Mononuclear cell (primary cell): ENCODE measurements at regions not wholly inside any gene's neighbourhood (a gene's known extent, or its start where the extent isn't known, plus 50 kb on each side); places are given as distances from the start of the nearest gene placed in this dataset.

Experiments used
- H3K27me3 ChIP-seq: 2 replicates; pipeline ENCODE4 v1.6.0; 2011; ENCODE audit warnings: low read length, control low read depth; ENCODE audit not compliant: insufficient read depth
- H3K4me1 ChIP-seq: 2 replicates; pipeline ENCODE4 v1.5.1; 2011; ENCODE audit warnings: mild to moderate bottlenecking, low read length, control low read depth; ENCODE audit not compliant: insufficient read depth
- H3K4me3 ChIP-seq: 2 replicates; pipeline ENCODE4 v1.5.1; 2011; ENCODE audit warnings: mild to moderate bottlenecking, low read length, moderate library complexity
- H3K9me3 ChIP-seq: 2 replicates; pipeline ENCODE4 v1.5.1; 2011; ENCODE audit warnings: low read depth, mild to moderate bottlenecking, control low read depth, low read length

DNA sequence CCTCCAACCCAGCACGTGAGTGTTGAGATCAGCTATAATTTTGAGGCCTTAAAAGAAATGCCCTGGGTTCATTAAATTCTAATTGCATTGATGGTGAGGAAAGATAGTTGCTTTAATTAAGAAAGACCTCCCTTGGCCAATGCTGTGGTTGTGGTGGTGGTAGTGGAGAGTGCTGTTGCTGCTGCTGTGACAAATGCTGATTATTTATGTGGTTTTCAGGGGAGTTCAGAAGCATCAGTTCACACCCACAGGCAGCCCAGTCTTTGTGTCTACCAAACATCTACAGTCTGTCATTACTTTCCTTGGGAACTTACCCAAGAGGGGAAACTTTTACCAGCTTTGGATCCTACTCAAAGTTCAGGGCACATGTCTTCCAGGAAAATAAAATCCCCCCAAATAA is 178.4 kb upstream of the PARP11 start:
- Histone ChIP-seq H3K4me3 (no peak overlapping the region), H3K9me3 (no peaks in the 10 kb centered on the region), H3K27me3 (no peaks in the 10 kb centered on the region), H3K4me1 (no peaks in the 10 kb centered on the region)

DNA sequence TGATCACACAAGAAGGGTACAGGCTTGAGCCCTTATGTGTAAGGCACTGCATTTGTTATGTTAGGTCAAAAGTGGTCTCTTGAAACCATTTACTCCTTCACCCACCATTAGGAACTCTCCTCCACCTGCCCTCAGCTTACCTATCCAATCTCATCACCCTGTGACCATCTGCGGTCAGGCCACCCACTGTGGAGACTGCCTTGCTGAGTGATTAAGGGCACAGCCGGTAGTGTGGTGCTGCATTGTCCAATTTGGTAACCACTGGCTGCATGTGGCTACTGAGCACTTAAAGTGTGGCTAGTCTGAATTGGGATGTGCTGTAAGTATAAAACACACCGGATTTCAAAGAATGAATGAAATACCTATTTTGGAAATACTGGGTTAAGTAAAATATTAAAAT is 177.1 kb upstream of the PARP11 start:
- Histone ChIP-seq H3K9me3 (no peaks in the 10 kb centered on the region), H3K4me1 (no peaks in the 10 kb centered on the region), H3K27me3 (no peaks in the 10 kb centered on the region), H3K4me3 (no peak overlapping the region)

DNA sequence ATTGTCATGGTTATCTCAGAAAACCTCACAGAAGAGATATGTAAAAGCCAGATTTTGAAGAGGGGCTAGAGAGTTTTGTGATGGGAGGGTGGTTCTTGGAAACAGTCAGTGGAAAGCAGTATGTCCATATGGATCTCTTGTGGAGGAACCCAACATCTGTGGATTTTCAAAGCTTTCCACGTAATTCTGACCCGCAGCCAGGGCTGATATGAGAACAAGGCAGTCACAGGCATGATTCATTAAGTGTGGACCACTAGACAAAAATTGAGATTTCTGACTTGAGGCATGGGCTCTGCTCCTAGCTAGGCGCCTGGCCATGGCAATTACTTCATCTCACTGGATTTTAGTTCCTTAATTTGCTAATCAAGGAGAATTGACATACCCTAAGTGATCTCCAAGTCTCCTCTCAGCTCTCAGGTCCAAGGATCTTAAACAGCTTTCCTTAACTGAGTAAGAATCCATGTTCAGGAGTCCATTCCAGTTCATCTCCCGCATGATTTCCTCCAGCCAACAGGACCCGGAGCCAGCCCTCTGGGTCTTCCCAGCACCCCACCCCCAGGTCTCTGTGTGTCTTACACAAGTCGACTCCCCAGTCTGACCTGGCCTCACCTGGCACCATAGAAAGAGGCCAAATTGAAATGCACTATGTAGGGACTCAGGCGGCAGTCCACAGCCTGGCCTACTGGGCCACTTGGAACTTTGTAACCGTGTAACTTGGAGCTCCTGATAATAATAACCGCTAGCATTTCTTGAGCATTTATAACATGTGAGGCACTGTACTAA is 176.3 kb upstream of the PARP11 start:
- Histone ChIP-seq H3K4me3 (no peak overlapping the region), H3K9me3 (no peaks in the 10 kb centered on the region), H3K4me1 (no peaks in the 10 kb centered on the region), H3K27me3 (no peaks in the 10 kb centered on the region)

DNA sequence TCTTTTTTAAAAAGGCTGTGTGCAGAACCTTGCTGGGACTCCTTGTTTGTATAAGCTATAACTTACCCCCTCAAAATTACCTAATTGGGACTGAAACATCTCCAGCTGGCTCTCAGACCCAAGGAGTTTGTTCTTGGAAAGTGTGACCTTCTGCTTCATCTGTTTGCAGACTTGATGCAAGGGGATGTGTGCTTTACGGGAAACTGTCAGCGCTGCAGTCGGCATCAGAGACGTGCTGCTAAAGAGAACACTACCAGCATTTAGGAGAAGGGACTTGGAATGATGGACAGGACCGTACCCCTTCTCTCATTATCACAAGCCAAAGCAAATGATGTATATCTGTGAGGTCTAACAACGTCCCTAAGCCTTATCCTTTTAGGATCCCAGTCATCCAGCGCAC is 174.2 kb upstream of the PARP11 start:
- Histone ChIP-seq H3K4me3 (no peak overlapping the region), H3K27me3 (no peaks in the 10 kb centered on the region), H3K4me1 (no peaks in the 10 kb centered on the region), H3K9me3 (no peaks in the 10 kb centered on the region)

DNA sequence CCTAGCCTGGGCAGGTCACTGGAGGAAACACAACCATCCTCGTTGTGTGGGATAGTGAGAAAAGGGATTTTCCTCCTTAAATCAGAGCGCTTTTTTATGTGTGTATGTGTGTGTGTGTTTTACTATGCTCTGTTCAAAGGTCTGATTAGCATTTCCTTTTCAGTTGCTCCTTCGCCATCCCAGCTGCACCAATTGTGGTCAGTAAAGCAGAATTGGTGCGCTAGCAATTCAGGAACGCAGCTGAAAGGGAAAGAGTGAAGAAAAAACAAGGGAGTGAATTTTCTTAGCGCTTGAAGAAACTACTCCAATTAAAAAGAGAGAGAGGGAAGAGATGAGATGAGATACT is 173.3 kb upstream of the PARP11 start:
- H3K4me1 ChIP-seq = no peaks in the 10 kb centered on the region
- no peaks in the 10 kb centered on the region for H3K27me3 ChIP-seq
- H3K9me3 ChIP-seq = no peaks in the 10 kb centered on the region
- no peak overlapping the region for H3K4me3 ChIP-seq

DNA sequence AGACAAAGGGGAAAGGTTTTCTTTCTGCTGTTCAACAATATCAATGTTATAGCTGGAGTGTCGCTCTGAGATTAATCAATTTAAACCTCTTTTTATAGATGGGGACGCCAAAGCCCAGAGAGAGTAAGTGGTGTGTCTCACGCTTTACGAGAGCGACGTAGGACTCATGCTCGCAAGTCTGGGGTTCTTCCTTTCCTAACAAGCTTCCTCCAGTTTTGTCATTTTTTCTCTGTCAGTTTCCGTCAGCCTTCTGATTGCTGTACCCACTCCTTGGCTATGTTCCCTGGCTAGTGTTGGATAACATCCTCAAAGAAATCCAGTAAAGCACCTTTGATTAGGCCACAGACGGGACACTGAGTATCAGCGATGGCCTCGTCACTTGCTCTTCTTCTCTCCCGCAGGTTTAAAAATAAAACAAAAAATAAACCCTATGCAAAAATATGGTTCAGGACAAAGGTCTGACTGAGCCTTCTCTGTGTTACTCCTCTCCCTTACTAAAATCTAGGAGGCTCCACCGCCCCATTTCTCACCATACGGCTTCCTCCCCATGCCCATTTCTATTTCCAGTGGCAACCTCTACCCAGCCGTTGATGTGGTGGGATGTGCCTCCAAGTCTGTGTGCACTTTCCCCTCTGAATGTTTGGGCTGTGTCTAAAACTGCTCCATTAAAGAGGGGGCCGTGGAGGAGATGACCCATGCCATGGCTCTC is 172.7 kb upstream of the PARP11 start:
- Histone ChIP-seq H3K4me1 (no peaks in the 10 kb centered on the region), H3K4me3 (no peak overlapping the region), H3K9me3 (no peaks in the 10 kb centered on the region), H3K27me3 (no peaks in the 10 kb centered on the region)

DNA sequence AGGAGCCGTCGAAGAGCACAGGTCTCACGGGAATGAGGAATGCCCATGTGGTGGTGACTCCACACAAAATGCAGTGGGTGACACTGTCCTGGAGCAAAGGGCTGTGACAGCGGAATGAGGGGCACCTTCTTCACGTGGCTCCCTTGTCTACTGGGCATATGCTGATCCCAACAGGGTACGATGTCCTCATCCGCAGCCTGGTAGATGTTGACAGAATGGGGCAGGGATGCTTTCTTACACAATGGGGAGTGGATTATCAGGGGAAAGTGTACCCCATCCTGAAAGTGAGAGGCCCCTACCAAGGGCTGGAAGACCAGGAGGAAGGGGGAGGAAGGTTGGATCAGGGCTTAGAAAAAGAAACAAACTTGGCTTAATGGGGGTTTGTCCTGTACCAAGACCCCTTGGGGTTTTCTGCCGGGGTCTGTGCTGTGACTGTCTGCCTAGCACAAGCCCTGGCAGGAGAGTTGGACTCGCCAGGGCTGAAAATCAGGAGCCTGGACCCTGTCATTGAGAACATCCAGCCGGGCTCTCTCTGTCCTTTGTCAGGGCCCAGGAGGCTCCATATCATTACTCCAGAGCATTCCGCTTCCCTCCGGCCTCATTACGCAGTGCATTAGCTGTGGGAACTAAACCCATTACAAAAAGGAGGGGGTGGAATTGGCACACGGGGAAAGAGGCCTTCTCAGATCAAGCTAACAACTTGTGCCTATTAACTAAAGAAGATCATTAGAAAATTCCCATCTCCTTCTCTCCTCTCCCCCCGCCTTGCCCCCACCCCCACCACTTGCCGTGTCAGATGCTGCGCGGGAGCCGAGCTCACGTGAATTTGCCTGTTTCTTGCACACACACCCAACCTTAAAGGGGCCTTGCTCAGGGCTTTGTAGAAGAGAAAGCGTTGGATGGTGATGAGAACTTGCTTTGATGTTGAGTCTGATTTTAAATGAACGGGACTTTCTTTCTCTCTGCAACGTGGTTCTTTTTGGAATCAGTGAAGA is 171.8 kb upstream of the PARP11 start:
- H3K4me1 ChIP-seq = no peaks in the 10 kb centered on the region
- no peaks in the 10 kb centered on the region for H3K27me3 ChIP-seq
- no peaks in the 10 kb centered on the region for H3K9me3 ChIP-seq
- H3K4me3 ChIP-seq = no peak overlapping the region

DNA sequence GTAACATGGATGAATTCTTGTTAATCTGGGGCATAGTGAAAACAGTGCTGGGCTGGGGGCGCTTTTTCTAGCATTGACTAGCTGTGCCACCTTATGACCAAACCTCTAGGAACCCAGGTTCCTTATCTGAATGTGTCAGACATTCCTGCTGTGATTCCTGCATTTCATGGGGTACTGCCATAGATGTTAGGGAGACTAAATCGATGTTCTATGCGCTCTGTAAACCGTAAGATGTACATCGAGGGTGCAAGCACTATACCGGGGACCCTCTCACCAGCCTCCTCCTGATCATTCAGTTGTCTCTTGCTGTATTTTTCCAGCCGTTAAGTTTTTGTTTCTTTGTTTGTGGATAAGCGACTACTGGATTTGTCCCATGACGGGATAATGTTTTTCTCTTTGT is 170.9 kb upstream of the PARP11 start:
- no peaks in the 10 kb centered on the region for H3K9me3 ChIP-seq
- no peaks in the 10 kb centered on the region for H3K27me3 ChIP-seq
- no peak overlapping the region for H3K4me3 ChIP-seq
- no peaks in the 10 kb centered on the region for H3K4me1 ChIP-seq

DNA sequence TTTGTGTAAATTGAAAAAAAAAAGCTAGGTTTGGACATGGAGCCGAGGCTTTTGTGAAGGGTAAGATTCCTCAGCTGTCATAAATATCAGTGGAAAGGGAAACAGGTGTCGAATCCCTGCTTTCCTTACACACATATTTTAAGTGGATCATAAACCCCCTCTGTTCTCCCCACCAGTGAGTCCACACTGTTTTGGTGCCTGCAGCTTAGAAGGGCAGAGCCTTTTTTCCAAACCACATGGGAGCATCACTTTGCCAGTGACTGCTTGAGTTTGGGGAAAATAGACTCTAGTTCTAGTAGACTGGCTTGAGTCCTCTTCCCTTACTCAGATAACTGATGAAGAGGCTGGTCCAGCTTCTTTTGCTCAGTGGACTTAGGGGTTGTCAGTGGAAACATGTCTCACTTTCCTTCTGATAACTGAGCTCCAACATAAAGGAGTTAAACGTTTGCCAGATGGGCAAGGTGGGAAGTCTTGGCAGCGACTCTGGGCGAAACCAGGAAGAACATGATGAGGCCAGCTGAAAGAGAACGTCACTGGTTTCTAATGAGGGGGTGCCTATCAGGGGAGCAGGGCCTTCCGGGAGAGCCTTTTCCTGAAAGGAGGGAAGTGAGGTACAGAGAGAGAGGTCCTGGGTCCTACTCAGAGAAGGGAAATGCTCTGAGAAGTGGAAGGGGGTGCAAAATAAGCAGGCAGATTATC is 168.1 kb upstream of the PARP11 start:
- H3K9me3 ChIP-seq = no peaks in the 10 kb centered on the region
- no peaks in the 10 kb centered on the region for H3K27me3 ChIP-seq
- H3K4me1 ChIP-seq = peaks cover 7% of the 10 kb centered on the region
- H3K4me3 ChIP-seq = no peak overlapping the region

DNA sequence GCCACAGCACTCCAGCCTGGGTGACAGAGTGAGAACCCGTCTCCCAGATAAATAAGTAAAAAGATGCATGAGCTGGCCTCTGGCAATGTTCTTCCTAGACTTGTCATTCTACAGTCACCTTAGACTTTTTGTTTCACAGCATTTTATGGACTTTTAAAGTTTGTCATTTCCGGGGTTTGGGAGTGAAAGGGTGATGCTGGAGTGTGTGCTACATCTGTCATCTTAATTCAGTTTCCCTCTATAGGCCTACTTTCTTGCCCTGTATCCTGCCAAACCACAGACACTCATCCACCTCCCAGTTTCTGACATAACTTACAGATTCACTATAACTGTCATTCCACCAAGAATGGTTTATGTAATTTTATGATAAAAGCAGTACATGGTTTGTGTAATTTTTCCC is 166.7 kb upstream of the PARP11 start:
- Histone ChIP-seq H3K27me3 (no peaks in the 10 kb centered on the region), H3K4me3 (no peak overlapping the region), H3K4me1 (peaks cover 7% of the 10 kb centered on the region), H3K9me3 (no peaks in the 10 kb centered on the region)

DNA sequence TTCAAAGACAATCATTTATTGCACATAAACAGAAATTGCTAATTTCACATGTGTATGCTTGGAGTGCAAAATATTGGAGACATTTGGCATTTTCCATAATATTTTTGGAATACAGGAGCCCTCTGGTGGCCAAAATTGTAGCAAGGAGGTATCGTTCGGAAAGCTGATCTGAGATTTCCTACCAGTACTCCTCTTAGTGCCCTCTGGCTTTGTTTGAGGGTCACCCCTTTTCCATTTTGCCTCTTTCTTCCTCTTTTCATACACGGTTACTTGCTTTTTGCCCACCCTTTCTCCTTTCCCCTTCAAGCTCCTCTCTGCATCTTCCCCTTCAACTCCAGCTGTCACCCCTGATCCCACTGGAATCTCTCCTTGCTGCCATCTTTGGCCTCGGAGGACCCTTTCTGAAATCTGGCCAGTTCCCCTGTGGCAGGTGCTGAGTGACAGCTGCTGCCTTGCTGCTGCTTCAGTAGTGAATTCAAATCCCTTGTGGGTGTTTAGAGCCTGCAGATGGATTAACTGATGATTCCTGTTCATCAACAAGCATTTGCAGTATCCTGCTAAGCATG is 164.6 kb upstream of the PARP11 start:
- no peaks in the 10 kb centered on the region for H3K27me3 ChIP-seq
- H3K4me3 ChIP-seq = no peak overlapping the region
- peaks cover 7% of the 10 kb centered on the region for H3K4me1 ChIP-seq
- no peaks in the 10 kb centered on the region for H3K9me3 ChIP-seq

DNA sequence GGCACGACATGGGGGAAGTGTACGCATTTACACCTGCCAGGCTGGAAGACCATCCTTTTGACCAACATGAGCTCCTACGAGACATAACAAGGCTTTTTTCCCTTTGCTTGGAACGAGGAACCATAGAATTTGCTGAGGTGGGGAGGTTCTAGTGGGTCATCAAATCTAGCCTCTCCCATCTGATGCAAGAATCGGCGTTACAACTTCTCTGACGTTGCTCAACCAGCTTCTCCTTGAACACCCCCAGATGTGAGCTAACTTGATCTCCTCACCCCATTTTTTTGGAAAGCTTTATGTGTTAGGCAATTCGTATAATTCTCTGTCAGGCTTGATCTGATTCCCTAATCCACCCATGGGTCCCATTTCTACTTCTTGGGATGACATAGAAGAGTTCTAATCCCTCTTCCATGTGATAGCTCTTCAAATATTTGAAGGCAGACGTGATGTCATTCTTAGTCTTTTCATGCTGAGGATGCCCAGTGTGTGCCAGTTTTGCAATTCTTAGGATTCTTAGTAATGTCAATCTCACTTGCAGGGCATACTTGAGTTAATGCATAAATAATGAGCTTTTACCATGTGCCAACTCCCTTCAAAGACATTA is 163.6 kb upstream of the PARP11 start:
- Histone ChIP-seq H3K4me3 (no peak overlapping the region), H3K27me3 (no peaks in the 10 kb centered on the region), H3K4me1 (peaks cover 9% of the 10 kb centered on the region), H3K9me3 (no peaks in the 10 kb centered on the region)

DNA sequence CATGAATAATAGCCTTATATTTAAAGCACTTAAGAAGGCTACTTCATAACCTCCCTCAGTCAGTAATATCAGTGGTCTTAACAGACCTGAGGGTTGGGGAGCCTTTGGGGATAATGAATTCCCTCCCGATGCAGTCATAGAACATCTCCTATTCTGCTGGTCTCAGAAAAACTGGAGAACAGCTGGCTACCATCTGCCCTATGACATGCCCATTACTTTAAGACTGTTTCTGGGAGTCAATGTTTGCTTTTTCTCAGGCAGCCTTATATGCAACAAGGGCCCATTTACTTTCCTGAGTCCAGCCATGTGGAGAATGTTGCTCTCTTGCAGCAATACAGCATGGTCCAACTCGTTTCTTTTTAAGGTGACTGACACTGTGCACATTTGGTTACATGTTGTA is 161.7 kb upstream of the PARP11 start:
- peaks cover 5% of the 10 kb centered on the region for H3K27me3 ChIP-seq
- no peak overlapping the region for H3K4me3 ChIP-seq
- no peaks in the 10 kb centered on the region for H3K9me3 ChIP-seq
- peaks cover 23% of the 10 kb centered on the region for H3K4me1 ChIP-seq

DNA sequence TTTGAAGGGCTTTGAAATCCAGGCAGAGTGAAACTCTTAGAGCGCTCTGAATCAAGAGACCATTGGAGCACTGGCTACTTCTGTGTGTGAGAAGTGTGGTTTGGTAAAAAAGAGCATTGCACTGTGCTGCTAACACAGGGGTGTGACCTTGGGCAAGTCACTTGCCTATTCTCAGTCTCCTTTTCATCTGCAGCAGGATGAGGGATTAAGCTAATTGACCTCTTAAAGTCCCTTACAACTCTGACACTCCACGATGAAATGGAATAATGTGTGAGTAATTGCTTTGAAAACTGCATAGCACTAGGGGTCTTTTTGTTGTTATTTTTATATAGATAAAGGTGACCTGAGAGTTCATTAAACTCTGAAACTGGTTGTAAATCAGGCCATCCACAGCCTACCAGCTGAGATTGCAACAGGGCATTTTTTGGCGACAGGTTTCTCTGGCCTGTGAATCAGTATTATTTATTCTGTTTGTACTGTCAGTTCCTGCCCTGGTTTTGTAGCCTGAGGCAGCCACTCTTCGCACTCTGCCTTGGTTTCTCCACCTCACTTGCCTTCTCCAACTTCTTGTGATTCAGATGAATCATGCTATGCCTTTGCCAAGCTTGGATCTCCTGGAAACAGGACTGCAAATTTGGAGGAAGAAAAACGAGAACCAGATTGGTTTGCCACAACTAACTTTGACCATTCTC is 159.9 kb upstream of the PARP11 start:
- Histone ChIP-seq H3K27me3 (peaks cover 5% of the 10 kb centered on the region), H3K4me3 (no peak overlapping the region), H3K9me3 (no peaks in the 10 kb centered on the region), H3K4me1 (peaks cover 20% of the 10 kb centered on the region)
